GM21360 (cell line): ENCODE measurements at regions not wholly inside any gene's neighbourhood (a gene's known extent, or its start where the extent isn't known, plus 50 kb on each side); places are given as distances from the start of the nearest gene placed in this dataset.

Source experiments
- ATAC-seq: cut with Tn5 transposase; IDR thresholded peaks from one replicate; pipeline ENCODE4 v1.9.1; 2021; ENCODE audit warnings: mild to moderate bottlenecking, moderate library complexity; ENCODE audit not compliant: unreplicated experiment

DNA sequence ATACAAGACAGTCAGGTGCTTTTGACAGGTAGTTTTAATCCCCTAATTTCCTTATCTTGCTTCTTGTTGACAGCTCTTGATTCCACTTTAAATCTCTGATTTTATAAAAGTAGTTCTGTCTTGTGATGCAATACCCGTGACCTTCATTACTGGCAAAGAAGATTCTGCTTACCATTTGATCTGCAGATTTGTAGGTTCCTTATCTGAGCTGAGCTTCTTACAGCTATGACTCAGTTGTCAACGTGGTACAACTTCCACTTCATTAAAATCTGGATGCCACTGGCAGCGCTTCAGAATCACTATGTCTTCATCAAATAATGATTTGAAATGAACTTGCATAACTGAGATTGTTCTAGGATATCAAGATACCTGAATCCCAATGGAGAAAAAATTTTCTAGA lies 543.6 kb upstream of the B3GALT2 start:
- ATAC-seq = no peak

- no peak for ATAC-seq
These were observed 543.0 kb upstream of the B3GALT2 start for GRCh38 chr1:193729429-193729828.

DNA sequence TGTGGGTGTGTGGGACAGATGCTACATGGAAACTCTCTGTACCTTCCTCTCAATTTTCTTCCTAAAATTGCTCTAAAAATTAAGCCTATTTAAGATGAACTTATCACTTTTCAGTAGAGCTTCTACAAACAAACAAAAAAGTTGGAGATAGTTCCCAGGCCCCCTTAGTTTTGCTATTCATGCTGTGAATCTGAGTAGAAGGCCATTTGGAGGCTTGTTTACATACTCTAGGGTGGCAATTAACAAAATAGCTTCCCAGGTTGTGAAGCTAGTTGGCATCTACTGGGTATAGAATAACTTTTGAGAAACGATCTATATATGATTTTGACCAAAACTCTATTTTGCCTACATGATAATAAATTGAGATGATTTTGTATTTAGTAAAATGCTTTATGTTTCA lies 541.4 kb upstream of the B3GALT2 start:
- ATAC-seq = no peak

DNA sequence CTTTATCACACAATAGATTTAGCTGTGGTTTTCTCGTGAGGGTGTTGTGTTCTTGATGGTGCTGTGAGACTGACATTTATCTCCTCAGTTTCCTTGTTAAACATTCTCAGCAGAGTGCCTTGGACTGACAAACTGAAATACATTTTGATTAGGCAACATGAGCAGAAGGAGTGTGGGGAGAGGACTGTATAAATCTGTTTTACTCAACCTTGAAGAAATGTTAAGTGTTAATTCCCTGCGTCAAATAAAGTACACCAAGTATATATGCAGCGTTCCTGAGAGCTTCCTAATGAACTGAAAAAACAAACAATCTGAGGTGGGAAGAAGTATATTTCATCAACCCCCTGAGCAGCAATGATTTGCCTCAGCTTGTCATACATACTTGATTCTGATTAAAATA lies 540.3 kb upstream of the B3GALT2 start:
- no peak for ATAC-seq

GRCh38 chr1:193712392-193712791 lies 526.0 kb upstream of the B3GALT2 start:
- ATAC-seq = no peak

GRCh38 chr1:193709607-193710006 lies 523.2 kb upstream of the B3GALT2 start:
- no peak for ATAC-seq

DNA sequence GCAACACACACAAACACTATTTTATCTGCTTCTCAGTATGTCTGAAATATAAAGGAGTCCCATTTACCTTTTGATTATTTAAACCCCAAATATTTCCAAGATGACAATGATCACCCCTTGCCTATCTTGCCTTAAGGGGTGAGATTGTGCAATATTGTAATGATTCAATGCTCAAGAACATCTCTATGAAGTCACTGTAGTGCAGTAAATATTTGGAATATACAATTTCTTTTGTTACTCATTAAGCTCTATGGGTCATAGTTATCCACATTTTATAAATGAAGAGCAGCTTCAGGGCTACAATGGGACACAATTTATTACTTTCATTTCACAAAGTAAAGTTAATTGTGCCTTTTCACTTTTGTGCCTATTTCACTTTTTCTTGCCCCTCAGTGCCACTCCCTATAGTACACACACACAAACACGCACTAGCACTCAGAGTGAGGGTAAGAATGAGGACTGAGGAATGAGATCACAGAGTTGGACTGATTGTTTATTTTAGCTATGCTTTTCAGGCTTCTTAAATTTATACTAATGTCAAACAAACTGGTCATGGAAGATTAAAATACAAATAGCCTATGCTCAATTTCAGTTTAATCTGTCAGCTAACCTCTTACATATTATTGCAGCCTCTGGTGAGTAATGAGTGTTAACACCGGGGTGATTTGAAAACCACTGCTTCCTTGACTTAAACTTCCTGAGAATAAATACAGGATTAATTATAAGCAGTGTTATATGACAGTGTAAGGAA lies 521.0 kb upstream of the B3GALT2 start:
- no peak for ATAC-seq

DNA sequence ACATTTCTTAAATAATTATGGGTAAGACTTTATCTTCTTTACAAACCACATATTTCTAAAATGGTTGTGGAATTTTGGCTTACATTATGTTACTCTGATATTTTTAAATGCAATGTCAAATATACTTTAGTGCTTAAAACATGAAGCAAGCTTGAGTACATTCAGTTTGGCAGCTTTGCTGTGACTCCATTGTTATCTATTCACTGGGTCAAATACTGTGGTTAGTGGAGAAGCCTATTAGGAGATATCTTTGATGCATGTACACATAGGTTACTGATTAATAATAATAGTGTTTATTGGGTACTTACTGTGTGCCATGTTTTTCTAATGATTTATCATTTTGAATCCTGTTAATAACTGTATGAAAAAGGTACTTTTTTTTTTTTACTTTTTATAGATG lies 520.4 kb upstream of the B3GALT2 start:
- ATAC-seq = no peak

DNA sequence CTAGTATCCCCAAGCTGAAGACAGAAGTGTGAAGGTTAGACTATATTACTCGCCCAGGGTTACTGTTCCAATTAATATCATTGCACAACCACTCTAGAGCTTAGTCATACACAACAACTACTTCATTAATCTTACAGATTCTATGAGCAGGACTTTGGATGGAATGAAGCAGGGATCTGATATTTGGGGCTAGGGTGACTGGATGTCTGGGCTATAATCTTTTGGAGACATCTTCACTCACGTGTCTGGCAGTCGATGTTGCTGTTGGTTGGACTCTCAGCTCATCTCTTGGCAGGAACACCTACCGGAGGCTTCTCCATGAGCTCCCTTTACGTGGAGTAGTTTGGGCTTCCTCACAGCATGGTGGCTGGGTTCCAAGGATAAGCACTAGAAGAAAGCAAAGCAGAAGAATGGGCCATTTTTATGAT lies 519.2 kb upstream of the B3GALT2 start:
- no peak for ATAC-seq

- no peak for ATAC-seq
These were observed 517.2 kb upstream of the B3GALT2 start for GRCh38 chr1:193703655-193704054.

DNA sequence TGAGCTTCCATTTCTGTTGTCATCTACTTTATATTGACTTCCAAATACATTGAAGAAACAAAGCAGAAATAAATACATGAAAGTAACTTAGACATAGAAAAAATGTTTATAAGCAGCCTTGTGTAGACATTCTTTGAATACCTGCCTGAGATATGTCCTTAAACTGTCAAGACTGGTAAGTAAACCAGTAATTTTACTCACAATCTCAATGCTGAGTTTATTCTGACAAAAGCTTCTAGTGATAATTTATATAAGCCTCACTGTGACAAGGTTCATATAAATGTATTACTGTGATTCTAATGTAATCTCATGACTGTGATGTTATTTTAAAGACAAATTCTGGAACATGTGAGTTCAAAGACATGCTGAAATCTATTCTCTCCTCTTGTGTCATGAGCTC lies 516.7 kb upstream of the B3GALT2 start:
- ATAC-seq = no peak

DNA sequence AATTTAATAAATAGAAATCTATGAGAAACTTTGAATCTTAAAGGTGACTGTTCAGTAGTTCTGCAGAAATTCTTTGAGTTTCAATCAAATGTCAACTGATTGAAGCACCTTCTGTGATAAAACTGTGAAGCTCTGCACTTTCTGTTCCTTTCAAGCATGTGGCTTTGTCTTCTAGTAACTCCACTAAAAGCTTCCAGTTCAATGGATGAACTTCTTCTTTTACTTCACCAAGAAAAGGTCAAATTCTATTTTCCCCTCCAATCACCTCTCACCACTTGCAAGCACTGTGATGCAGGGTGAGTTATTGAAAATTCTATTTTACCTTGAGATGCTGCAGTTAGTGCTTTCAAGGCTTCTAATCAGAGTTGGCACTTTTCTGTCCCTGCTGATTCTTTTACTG lies 515.3 kb upstream of the B3GALT2 start:
- no peak for ATAC-seq

DNA sequence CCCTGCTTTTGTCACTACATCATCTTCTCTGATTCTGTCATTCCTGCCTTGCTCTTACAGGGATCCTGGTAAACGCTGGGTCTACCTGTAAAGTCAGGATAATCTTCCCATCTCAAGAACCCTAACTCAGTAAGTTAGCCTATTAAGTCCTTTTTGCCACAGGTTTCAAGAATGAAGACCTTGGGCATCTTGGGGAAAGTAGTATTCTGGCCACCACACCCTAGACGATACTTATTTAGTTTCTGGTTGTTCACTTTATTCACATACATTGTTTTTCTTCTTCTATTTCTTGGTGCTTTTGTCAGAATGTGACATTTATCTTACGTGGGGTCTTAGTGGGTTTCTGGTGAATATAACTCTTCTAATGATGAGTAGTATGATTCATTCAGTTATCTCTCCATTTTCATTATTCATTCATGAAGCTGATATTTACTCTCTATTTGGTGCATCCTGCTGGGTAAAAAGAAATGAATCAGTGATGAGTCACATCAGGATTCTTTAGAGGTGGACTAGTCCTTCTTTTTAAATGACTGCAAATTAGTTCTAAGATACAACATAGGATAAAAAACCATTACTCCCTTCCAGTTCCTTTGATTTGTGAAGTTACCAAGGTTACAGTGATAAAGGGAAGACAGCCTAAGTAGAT lies 514.4 kb upstream of the B3GALT2 start:
- no peak for ATAC-seq

DNA sequence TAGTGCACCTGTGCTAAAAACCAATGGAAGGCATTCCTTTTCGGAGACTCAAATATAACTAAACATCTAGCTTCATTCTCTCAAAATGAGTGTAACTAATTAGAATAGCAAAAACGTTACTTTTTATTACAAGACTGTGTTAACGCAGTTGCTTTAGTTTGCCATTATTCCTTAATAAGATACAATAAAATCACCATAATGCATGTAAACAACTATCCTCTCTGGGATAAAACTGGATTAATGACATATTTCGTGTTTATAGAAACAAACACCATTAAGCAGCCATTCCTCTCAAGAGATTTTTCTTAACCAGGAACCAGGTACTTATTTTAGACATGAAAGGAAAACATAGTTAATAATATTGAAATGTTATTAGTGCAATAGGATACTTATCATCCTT lies 512.8 kb upstream of the B3GALT2 start:
- no peak for ATAC-seq

GRCh38 chr1:193697776-193698175 lies 511.4 kb upstream of the B3GALT2 start:
- ATAC-seq = no peak

DNA sequence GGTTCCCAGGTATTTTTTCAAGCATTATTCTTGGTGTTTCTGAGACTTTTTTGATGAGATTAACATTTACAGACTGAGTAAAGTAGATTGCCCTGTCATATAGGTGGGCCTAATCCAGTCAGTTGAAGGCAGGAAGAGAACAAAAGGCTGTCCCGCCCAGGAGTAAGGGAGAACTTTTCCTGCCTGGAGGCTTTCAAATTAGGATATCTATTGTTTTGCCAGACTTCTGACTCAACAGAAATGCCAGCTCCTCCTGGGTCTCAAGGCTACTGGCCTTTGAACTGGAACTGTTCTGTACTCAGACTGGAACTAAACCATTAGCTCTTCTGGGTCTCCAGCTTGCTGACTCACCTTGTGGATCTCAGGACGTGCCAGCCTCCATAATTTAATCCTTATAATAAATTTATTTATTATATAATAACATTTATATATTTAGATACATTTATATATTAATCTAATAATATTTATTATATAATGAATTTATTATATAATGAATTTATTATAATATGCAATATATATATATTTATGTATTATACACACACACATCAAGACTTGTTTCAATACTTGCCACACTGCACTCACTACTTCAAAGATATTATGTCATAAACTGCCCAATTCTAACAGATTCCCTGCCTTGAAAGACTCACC lies 510.8 kb upstream of the B3GALT2 start:
- no peak for ATAC-seq

GRCh38 chr1:193694741-193695140 lies 508.3 kb upstream of the B3GALT2 start:
- no peak for ATAC-seq

- no peak for ATAC-seq
These were observed 499.6 kb upstream of the B3GALT2 start for GRCh38 chr1:193685986-193686385.

DNA sequence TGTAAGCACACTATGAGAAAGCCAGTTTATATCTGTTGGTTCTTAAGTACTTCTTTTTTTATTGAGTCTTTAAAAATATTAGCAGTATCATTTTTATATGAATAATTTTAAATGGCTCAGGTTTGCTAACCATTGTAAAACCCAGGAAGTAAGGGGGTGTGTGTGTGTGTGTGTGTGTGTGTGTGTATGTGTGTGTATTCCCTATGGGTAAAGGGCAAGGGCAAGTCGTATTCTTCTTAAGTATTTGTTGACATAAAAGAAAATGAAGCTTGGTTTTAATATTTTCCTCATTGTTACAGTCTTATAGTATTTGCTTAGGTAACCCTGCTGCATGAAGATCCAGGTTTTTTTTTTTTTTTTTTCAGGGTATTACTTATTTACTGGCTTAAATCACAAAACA lies 495.0 kb upstream of the B3GALT2 start:
- no peak for ATAC-seq

- ATAC-seq = no peak
These were observed 494.5 kb upstream of the B3GALT2 start for GRCh38 chr1:193680924-193681316.

- ATAC-seq = no peak
These were observed 494.0 kb upstream of the B3GALT2 start for GRCh38 chr1:193680247-193680923.

DNA sequence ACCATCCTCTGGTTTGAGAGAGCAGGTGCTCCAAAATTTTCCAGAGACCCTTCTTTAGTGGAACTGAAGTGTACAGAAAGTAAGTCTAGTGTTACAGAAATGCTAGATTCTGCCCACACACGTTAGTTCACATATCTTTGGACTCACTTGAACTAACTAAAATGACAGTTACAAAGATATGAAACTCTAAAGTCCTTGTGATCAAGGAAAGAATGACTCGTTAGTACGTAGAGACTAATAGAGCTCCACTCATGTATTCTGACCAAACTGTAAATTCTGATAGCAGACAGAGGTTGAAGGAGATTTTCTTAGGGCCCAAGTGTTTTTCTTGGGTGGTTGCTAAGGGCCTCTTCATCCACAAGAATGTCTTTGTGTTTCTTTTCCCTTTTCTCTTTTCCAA lies 491.5 kb upstream of the B3GALT2 start:
- no peak for ATAC-seq
